ENCODE measurements at regions not wholly inside any gene's neighbourhood (a gene's known extent, or its start where the extent isn't known, plus 50 kb on each side); places are given as distances from the start of the nearest gene placed in this dataset.
"Not testable (repeated sequence)": the region's sequence is repeated elsewhere in the genome, so short reads cannot be mapped to it uniquely, and the experiment has no call there.

GRCh38 chr12:89267404-89267803, 84.9 kb downstream of the DUSP6 start:
- Mint-ChIP-seq H3K27me3 (ENCODE audit: low read depth) (no peaks in the 10 kb centered on the region), H3K36me3 (ENCODE audit: low read depth) (peaks cover 5% of the 10 kb centered on the region), H3K27ac (no peak overlapping the region), H3K4me3 (no peak overlapping the region), H3K4me1 (peaks cover 1% of the 10 kb centered on the region), H3K9me3 (peaks cover 6% of the 10 kb centered on the region)
- TF ChIP-seq CTCF (IDR thresholded peaks at IDR 0.05; ENCODE audit: unreplicated experiment in 3 of 3), result no peak

GRCh38 chr12:89266574-89267188, 85.6 kb downstream of the DUSP6 start:
- H3K4me1 Mint-ChIP-seq; H3K27me3 Mint-ChIP-seq (ENCODE audit: low read depth); H3K9me3 Mint-ChIP-seq; H3K36me3 Mint-ChIP-seq (ENCODE audit: low read depth); H3K27ac Mint-ChIP-seq; H3K4me3 Mint-ChIP-seq: not testable (repeated sequence)

GRCh38 chr12:89264837-89265236, 87.5 kb downstream of the DUSP6 start:
- Mint-ChIP-seq H3K27me3 (ENCODE audit: low read depth) (no peaks in the 10 kb centered on the region), H3K4me1 (peaks cover 7% of the 10 kb centered on the region), H3K4me3 (no peak overlapping the region), H3K27ac (no peak overlapping the region), H3K36me3 (ENCODE audit: low read depth) (no peaks in the 10 kb centered on the region), H3K9me3 (no peaks in the 10 kb centered on the region)
- no peak for TF ChIP-seq CTCF (IDR thresholded peaks at IDR 0.05; ENCODE audit: unreplicated experiment in 3 of 3)

- Mint-ChIP-seq H3K4me3 (no peak overlapping the region), H3K36me3 (ENCODE audit: low read depth) (no peaks in the 10 kb centered on the region), H3K9me3 (no peaks in the 10 kb centered on the region), H3K27ac (no peak overlapping the region), H3K27me3 (ENCODE audit: low read depth) (no peaks in the 10 kb centered on the region), H3K4me1 (peaks cover 7% of the 10 kb centered on the region)
- no peak for TF ChIP-seq CTCF (IDR thresholded peaks at IDR 0.05; ENCODE audit: unreplicated experiment in 3 of 3)
These were observed 88.4 kb downstream of the DUSP6 start for GRCh38 chr12:89263900-89264299.

- H3K36me3 Mint-ChIP-seq (ENCODE audit: low read depth), result no peaks in the 10 kb centered on the region
- H3K9me3 Mint-ChIP-seq, result peaks cover 4% of the 10 kb centered on the region
- no peak overlapping the region for H3K4me3 Mint-ChIP-seq
- no peak overlapping the region for H3K27ac Mint-ChIP-seq
- no peaks in the 10 kb centered on the region for H3K27me3 Mint-ChIP-seq (ENCODE audit: low read depth)
- peaks cover 7% of the 10 kb centered on the region for H3K4me1 Mint-ChIP-seq
- TF ChIP-seq CTCF (IDR thresholded peaks at IDR 0.05; ENCODE audit: unreplicated experiment in 3 of 3), result no peak
These were observed 89.3 kb downstream of the DUSP6 start for GRCh38 chr12:89262855-89263552.

- Mint-ChIP-seq H3K4me1 (peaks cover 7% of the 10 kb centered on the region), H3K36me3 (ENCODE audit: low read depth) (no peaks in the 10 kb centered on the region), H3K27ac (no peak overlapping the region), H3K4me3 (no peak overlapping the region), H3K9me3 (peaks cover 5% of the 10 kb centered on the region), H3K27me3 (ENCODE audit: low read depth) (no peaks in the 10 kb centered on the region)
- no peak for TF ChIP-seq CTCF (IDR thresholded peaks at IDR 0.05; ENCODE audit: unreplicated experiment in 3 of 3)
These were observed 90.3 kb downstream of the DUSP6 start for GRCh38 chr12:89261982-89262381.
